ENCODE measurements at regions not wholly inside any gene's neighbourhood (a gene's known extent, or its start where the extent isn't known, plus 50 kb on each side); places are given as distances from the start of the nearest gene placed in this dataset.

DNA sequence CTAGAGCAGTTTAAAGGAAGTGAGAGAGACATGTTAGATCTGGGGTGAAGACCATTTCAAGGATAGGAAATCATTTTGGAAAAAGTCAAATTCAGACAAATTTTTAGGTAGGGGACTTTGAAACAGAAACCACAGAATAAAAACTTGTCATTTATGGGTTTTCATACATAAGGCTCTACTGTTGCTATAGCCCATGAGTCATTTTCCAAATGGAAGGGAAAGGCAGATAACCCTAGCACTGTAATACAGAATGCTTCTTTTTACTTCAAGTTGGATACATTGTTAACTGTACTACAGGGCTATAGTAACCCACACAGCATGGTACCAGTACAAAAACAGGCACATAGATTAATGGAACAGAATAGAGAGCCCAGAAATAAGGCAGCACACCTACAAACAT, 455.4 kb downstream of the EBF1 start:
- no peak overlapping the region for H3K4me3 ChIP-seq (ENCODE audit: low read length)
- no peaks in the 10 kb centered on the region for H3K4me1 ChIP-seq (ENCODE audit: control insufficient read depth, insufficient read depth, low read length)

GRCh38 chr5:158643840-158644239, 455.9 kb downstream of the EBF1 start:
- H3K4me3 ChIP-seq (ENCODE audit: low read length), result no peak overlapping the region
- no peak overlapping the region for H3K27ac ChIP-seq (ENCODE audit: low read length)
- H3K27me3 ChIP-seq (ENCODE audit: control insufficient read depth, insufficient read depth, low read length), result no peaks in the 10 kb centered on the region
- no peak for DNase-seq
- H3K4me1 ChIP-seq (ENCODE audit: control insufficient read depth, insufficient read depth, low read length), result no peaks in the 10 kb centered on the region
- H3K9me3 ChIP-seq (replicated peaks; ENCODE audit: control insufficient read depth, low read depth, low read length), result no peaks in the 10 kb centered on the region
- WGBS (ENCODE audit: insufficient coverage), result no CpG with 5 or more reads among the region's 1 CpG
- H3K36me3 ChIP-seq (ENCODE audit: control insufficient read depth, insufficient read depth, low read length), result no peaks in the 10 kb centered on the region

More for the DNA sequence above, 455.4 kb downstream of the EBF1 start:
- no peak overlapping the region for H3K27ac ChIP-seq (ENCODE audit: low read length)
- H3K27me3 ChIP-seq (ENCODE audit: control insufficient read depth, insufficient read depth, low read length), result no peaks in the 10 kb centered on the region
- H3K36me3 ChIP-seq (ENCODE audit: control insufficient read depth, insufficient read depth, low read length), result no peaks in the 10 kb centered on the region
- no peaks in the 10 kb centered on the region for H3K9me3 ChIP-seq (replicated peaks; ENCODE audit: control insufficient read depth, low read depth, low read length)
- no peak for DNase-seq

- Histone ChIP-seq H3K4me3 (ENCODE audit: low read length) (no peak overlapping the region), H3K36me3 (ENCODE audit: control insufficient read depth, insufficient read depth, low read length) (no peaks in the 10 kb centered on the region), H3K9me3 (replicated peaks; ENCODE audit: control insufficient read depth, low read depth, low read length) (no peaks in the 10 kb centered on the region), H3K27me3 (ENCODE audit: control insufficient read depth, insufficient read depth, low read length) (no peaks in the 10 kb centered on the region), H3K27ac (ENCODE audit: low read length) (peak overlapping the region; percentile 32), H3K4me1 (ENCODE audit: control insufficient read depth, insufficient read depth, low read length) (no peaks in the 10 kb centered on the region)
- peak; percentile 48 for DNase-seq
Measured at GRCh38 chr5:158642879-158643278, 456.8 kb downstream of the EBF1 start.

DNA sequence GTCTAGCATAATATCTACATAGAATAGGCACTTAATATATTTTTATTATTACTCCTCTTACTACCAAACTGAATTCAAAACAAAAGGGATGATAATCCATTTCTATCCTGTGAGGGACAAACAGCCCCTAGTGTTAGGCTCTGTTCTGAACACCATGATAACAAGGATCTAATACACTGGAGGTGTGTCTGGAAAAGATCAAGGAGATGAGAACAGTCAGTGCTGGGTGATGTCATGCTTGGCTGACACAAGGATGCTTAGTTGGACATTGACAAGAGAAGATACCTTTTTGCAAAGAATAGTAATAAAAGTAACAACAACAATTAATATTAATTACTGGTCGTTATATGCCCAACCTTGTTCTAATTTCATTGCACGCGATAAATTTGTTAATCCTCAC, 458.7 kb downstream of the EBF1 start:
- no peak overlapping the region for H3K4me3 ChIP-seq (ENCODE audit: low read length)
- no peaks in the 10 kb centered on the region for H3K27me3 ChIP-seq (ENCODE audit: control insufficient read depth, insufficient read depth, low read length)
- no peaks in the 10 kb centered on the region for H3K9me3 ChIP-seq (replicated peaks; ENCODE audit: control insufficient read depth, low read depth, low read length)
- H3K36me3 ChIP-seq (ENCODE audit: control insufficient read depth, insufficient read depth, low read length), result no peaks in the 10 kb centered on the region
- no CpG with 5 or more reads among the region's 3 CpGs for WGBS (ENCODE audit: insufficient coverage)
- no peak for DNase-seq
- H3K27ac ChIP-seq (ENCODE audit: low read length), result no peak overlapping the region
- no peaks in the 10 kb centered on the region for H3K4me1 ChIP-seq (ENCODE audit: control insufficient read depth, insufficient read depth, low read length)

DNA sequence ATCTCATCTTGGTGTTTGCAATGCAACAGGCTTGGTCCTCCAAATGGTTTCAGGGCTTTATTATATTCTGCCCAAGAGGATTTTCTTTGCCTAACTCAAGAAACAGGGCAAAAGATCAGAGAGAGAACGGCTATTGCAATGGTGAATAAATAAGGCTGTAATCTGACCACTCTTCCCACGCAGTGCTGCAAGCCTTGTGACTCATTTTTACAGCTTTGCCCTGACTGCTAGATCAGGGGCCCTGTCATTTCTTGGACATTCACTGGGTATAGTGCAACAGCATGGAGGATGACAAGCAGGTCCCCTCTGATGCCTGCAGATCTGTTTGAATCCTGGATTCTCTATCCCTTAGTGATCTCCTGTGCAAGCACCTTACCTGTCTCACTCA, 459.1 kb downstream of the EBF1 start:
- no peak overlapping the region for H3K4me3 ChIP-seq (ENCODE audit: low read length)
- H3K9me3 ChIP-seq (replicated peaks; ENCODE audit: control insufficient read depth, low read depth, low read length), result no peaks in the 10 kb centered on the region
- H3K27me3 ChIP-seq (ENCODE audit: control insufficient read depth, insufficient read depth, low read length), result no peaks in the 10 kb centered on the region
- H3K4me1 ChIP-seq (ENCODE audit: control insufficient read depth, insufficient read depth, low read length), result no peaks in the 10 kb centered on the region
- H3K27ac ChIP-seq (ENCODE audit: low read length), result no peak overlapping the region
- WGBS (ENCODE audit: insufficient coverage), result 83% methylated on average over 1 of the region's 2 CpGs
- no peak for DNase-seq
- no peaks in the 10 kb centered on the region for H3K36me3 ChIP-seq (ENCODE audit: control insufficient read depth, insufficient read depth, low read length)

- Histone ChIP-seq H3K9me3 (replicated peaks; ENCODE audit: control insufficient read depth, low read depth, low read length) (no peaks in the 10 kb centered on the region), H3K4me1 (ENCODE audit: control insufficient read depth, insufficient read depth, low read length) (no peaks in the 10 kb centered on the region), H3K27ac (ENCODE audit: low read length) (no peak overlapping the region), H3K4me3 (ENCODE audit: low read length) (no peak overlapping the region), H3K27me3 (ENCODE audit: control insufficient read depth, insufficient read depth, low read length) (no peaks in the 10 kb centered on the region), H3K36me3 (ENCODE audit: control insufficient read depth, insufficient read depth, low read length) (no peaks in the 10 kb centered on the region)
- no CpG with 5 or more reads among the region's 5 CpGs for WGBS (ENCODE audit: insufficient coverage)
- no peak for DNase-seq
Measured at GRCh38 chr5:158639881-158640592, 459.7 kb downstream of the EBF1 start.

DNA sequence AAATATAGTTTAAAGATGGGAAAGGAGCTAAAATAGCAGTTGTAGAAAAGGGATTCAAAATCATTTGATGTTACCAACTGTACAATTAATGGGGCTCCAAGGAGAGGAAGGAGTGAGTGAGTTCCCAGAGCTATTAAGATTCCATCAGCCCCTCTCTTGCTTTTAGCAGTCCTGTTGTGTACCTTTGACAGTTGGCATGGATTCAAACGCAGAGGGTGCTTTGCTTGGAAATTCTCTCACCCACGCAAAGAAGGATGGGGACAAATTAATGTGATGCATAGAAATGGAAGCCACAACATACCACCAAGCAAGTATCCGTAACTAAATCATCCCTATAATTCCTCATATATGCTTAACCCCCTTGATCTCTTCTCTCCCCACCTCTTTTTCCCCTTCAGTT, 461.3 kb downstream of the EBF1 start:
- Histone ChIP-seq H3K27me3 (ENCODE audit: control insufficient read depth, insufficient read depth, low read length) (no peaks in the 10 kb centered on the region), H3K4me3 (ENCODE audit: low read length) (no peak overlapping the region), H3K9me3 (replicated peaks; ENCODE audit: control insufficient read depth, low read depth, low read length) (no peaks in the 10 kb centered on the region), H3K36me3 (ENCODE audit: control insufficient read depth, insufficient read depth, low read length) (no peaks in the 10 kb centered on the region), H3K4me1 (ENCODE audit: control insufficient read depth, insufficient read depth, low read length) (no peaks in the 10 kb centered on the region), H3K27ac (ENCODE audit: low read length) (no peak overlapping the region)
- DNase-seq, result no peak
- WGBS (ENCODE audit: insufficient coverage), result no CpG with 5 or more reads among the region's 3 CpGs

DNA sequence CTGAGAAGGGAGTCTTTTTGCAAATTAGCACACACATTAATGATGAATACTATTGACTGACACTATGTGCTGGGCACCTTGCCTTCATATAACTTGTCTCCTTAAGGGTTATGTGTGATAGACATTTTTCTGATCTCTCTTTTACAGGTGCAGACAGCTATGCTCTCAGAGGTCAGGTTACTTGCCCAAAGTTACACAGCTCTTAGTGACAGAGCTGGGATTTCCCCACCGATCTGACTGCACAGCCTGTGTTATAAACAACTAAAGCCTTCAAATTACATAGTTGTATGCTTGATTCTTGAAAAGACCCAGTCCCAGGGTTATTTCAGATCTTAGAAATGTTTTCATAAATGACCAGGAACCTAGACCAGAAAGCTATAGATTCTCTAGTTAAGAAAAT, 462.7 kb downstream of the EBF1 start:
- no peak overlapping the region for H3K4me3 ChIP-seq (ENCODE audit: low read length)
- no peak for DNase-seq
- no peaks in the 10 kb centered on the region for H3K4me1 ChIP-seq (ENCODE audit: control insufficient read depth, insufficient read depth, low read length)
- WGBS (ENCODE audit: insufficient coverage), result no CpG with 5 or more reads among the region's 1 CpG
- H3K27me3 ChIP-seq (ENCODE audit: control insufficient read depth, insufficient read depth, low read length), result no peaks in the 10 kb centered on the region
- no peak overlapping the region for H3K27ac ChIP-seq (ENCODE audit: low read length)
- no peaks in the 10 kb centered on the region for H3K9me3 ChIP-seq (replicated peaks; ENCODE audit: control insufficient read depth, low read depth, low read length)
- no peaks in the 10 kb centered on the region for H3K36me3 ChIP-seq (ENCODE audit: control insufficient read depth, insufficient read depth, low read length)

GRCh38 chr5:158635565-158635964, 464.2 kb downstream of the EBF1 start:
- Histone ChIP-seq H3K27ac (ENCODE audit: low read length) (no peak overlapping the region), H3K4me1 (ENCODE audit: control insufficient read depth, insufficient read depth, low read length) (no peaks in the 10 kb centered on the region), H3K27me3 (ENCODE audit: control insufficient read depth, insufficient read depth, low read length) (no peaks in the 10 kb centered on the region), H3K9me3 (replicated peaks; ENCODE audit: control insufficient read depth, low read depth, low read length) (no peaks in the 10 kb centered on the region), H3K36me3 (ENCODE audit: control insufficient read depth, insufficient read depth, low read length) (no peaks in the 10 kb centered on the region), H3K4me3 (ENCODE audit: low read length) (no peak overlapping the region)
- 96% methylated on average over 4 of the region's 5 CpGs for WGBS (ENCODE audit: insufficient coverage)
- no peak for DNase-seq

DNA sequence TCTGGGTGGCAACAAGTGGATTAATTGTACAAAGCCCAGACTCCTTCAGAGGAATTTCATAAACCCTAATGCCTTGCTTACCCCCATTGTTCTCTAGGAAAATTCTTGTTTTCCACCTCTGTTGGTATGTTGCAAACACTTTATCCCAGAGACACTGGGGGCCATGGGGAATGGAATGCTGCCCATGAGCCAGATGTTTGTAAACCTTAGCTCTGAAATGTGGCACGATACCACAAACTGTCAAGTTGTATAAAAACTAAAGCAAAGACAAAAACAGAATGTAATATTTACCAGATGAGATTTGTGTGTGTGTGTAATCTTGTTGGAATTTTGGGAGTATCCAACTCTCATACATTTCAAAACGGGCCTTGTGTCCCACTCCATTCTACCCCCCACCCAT, 465.0 kb downstream of the EBF1 start:
- Histone ChIP-seq H3K27ac (ENCODE audit: low read length) (no peak overlapping the region), H3K9me3 (replicated peaks; ENCODE audit: control insufficient read depth, low read depth, low read length) (no peaks in the 10 kb centered on the region), H3K4me3 (ENCODE audit: low read length) (no peak overlapping the region), H3K27me3 (ENCODE audit: control insufficient read depth, insufficient read depth, low read length) (no peaks in the 10 kb centered on the region), H3K4me1 (ENCODE audit: control insufficient read depth, insufficient read depth, low read length) (no peaks in the 10 kb centered on the region), H3K36me3 (ENCODE audit: control insufficient read depth, insufficient read depth, low read length) (no peaks in the 10 kb centered on the region)
- peak; percentile 57 for DNase-seq
- no CpG with 5 or more reads among the region's 2 CpGs for WGBS (ENCODE audit: insufficient coverage)

All from muscle of leg (tissue), 3 donors.